Endothelial cell of umbilical vein (primary cell): ENCODE measurements at regions not wholly inside any gene's neighbourhood (a gene's known extent, or its start where the extent isn't known, plus 50 kb on each side); places are given as distances from the start of the nearest gene placed in this dataset.
"Not testable (repeated sequence)": the region's sequence is repeated elsewhere in the genome, so short reads cannot be mapped to it uniquely, and the experiment has no call there.

Experiments used
- BruUV-seq: library from RNA; stranded (reverse); fragments of 400-500 nt; replicated peaks from 2 replicates; lab custom pipeline; 2021; lab: Mats Ljungman, UMichigan
- CTCF ChIA-PET: fragments of 300-600, 350-600 bp; sonication (Branson Sonifier 250); formaldehyde crosslinking; loops from one replicate; lab custom pipeline; 2021; ENCODE audit warnings: antibody characterized with exemption, inconsistent platforms; lab: Charles Lee
- POLR2A ChIA-PET: fragments of 300-600, 350-600 bp; sonication (Branson Sonifier 250); formaldehyde crosslinking; loops from one replicate; lab custom pipeline; 2021; ENCODE audit warnings: antibody characterized with exemption, inconsistent platforms; lab: Charles Lee
- DNase-seq: peaks from one replicate; pipeline ENCODE4 v3.0.0-alpha.2; 2011; ENCODE audit warnings: low read depth, low spot score
- FAIRE-seq: peaks from 2 replicates; lab custom pipeline; 2011; peaks lifted over from hg19 to GRCh38; lab: Jason Lieb, UNC
- H2AFZ ChIP-seq: 2 replicates; pipeline ENCODE4 v1.6.0; 2012; ENCODE audit warnings: low read depth, low read length, control low read depth, inconsistent platforms
- H3K27ac ChIP-seq: 2 replicates; pipeline ENCODE4 v1.5.1; 2011; ENCODE audit warnings: low read depth, mild to moderate bottlenecking, control low read depth, low read length, moderate library complexity; ENCODE audit not compliant: insufficient read depth
- H3K27me3 ChIP-seq, 2 experiments: 2 replicates each; pipeline versions ENCODE4 v1.6.0 to v1.6.1; 2011; ENCODE audit warnings: low read length in 2 of 2, mixed read lengths in 1 of 2; ENCODE audit not compliant: control insufficient read depth in 2 of 2, insufficient read depth in 2 of 2
- H3K36me3 ChIP-seq, 2 experiments: 2 replicates in 1 of 2; 3 replicates in 1 of 2; pipeline ENCODE4 v1.5.1; 2011; ENCODE audit warnings: low read length in 2 of 2, mild to moderate bottlenecking in 1 of 2, moderate library complexity in 1 of 2; ENCODE audit not compliant: control insufficient read depth in 2 of 2, insufficient read depth in 2 of 2; ENCODE audit errors: extremely low read depth in 1 of 2
- H3K4me1 ChIP-seq: 3 replicates; pipeline ENCODE4 v1.5.1; 2011; ENCODE audit warnings: mild to moderate bottlenecking, low read length; ENCODE audit not compliant: control insufficient read depth, insufficient read depth; ENCODE audit errors: extremely low read depth
- H3K4me2 ChIP-seq: 2 replicates; pipeline ENCODE4 v1.6.1; 2011; ENCODE audit warnings: low read length, control low read depth, mixed read lengths; ENCODE audit not compliant: insufficient read depth
- H3K4me3 ChIP-seq, 3 experiments: fragments of 200-600 bp in 1 of 3; sonication (generic), shearing (Covaris generic) in 1 of 3; replicated peaks in 1 of 3; 2 replicates each; pipeline ENCODE4 v1.5.1; 2011 to 2016; ENCODE audit warnings: control low read depth in 3 of 3, low read length in 3 of 3, mild to moderate bottlenecking in 2 of 3, inconsistent platforms in 1 of 3, low read depth in 1 of 3, moderate library complexity in 1 of 3; ENCODE audit not compliant: insufficient read depth in 1 of 3
- H3K79me2 ChIP-seq: 2 replicates; pipeline ENCODE4 v1.6.0; 2012; ENCODE audit warnings: low read length, inconsistent platforms; ENCODE audit not compliant: control insufficient read depth, insufficient read depth
- H3K9ac ChIP-seq: replicated peaks from 2 replicates; pipeline ENCODE3; 2011; ENCODE audit warnings: low read length, control low read depth; ENCODE audit not compliant: insufficient read depth; ENCODE audit errors: extremely low read depth
- H3K9me1 ChIP-seq: replicated peaks from 3 replicates; pipeline ENCODE4 v1.6.0; 2011; ENCODE audit warnings: mild to moderate bottlenecking, low read length; ENCODE audit not compliant: control insufficient read depth, insufficient read depth; ENCODE audit errors: extremely low read depth
- H3K9me3 ChIP-seq: replicated peaks from 2 replicates; pipeline ENCODE4 v1.5.1; 2012; ENCODE audit warnings: low read length, inconsistent platforms; ENCODE audit not compliant: control insufficient read depth, insufficient read depth
- H4K20me1 ChIP-seq: replicated peaks from 2 replicates; pipeline ENCODE3; 2011; ENCODE audit warnings: mild to moderate bottlenecking, low read length; ENCODE audit not compliant: control insufficient read depth, insufficient read depth; ENCODE audit errors: extremely low read depth
- EZH2 ChIP-seq: IDR thresholded peaks from 2 replicates; pipeline ENCODE4 v1.6.1; 2012; ENCODE audit warnings: borderline replicate concordance, low read depth, mild to moderate bottlenecking, moderate library complexity, low read length, inconsistent platforms; ENCODE audit not compliant: severe bottlenecking
- FOS ChIP-seq: IDR thresholded peaks from 2 replicates; pipeline ENCODE4 v1.6.1; 2011; ENCODE audit warnings: mild to moderate bottlenecking, low read length, moderate library complexity, borderline replicate concordance; ENCODE audit not compliant: insufficient read depth
- GATA2 ChIP-seq: IDR thresholded peaks from 2 replicates; pipeline ENCODE4 v1.7.0; 2011; ENCODE audit warnings: low read depth, mild to moderate bottlenecking, moderate library complexity, mixed read lengths, low read length; ENCODE audit not compliant: insufficient read length, insufficient read depth
- JUN ChIP-seq: IDR thresholded peaks from 2 replicates; pipeline ENCODE4 v1.6.1; 2011; ENCODE audit warnings: borderline replicate concordance, low read depth; ENCODE audit not compliant: insufficient read length, insufficient read depth
- MAX ChIP-seq: IDR thresholded peaks from 2 replicates; pipeline ENCODE4 v1.6.1; 2011; ENCODE audit not compliant: insufficient read depth, insufficient read length
- MYC ChIP-seq: IDR thresholded peaks from one replicate; pipeline ENCODE4 v1.6.1; 2011; ENCODE audit warnings: mild to moderate bottlenecking, low read depth, low read length
- POLR2A ChIP-seq: IDR thresholded peaks from 2 replicates; pipeline ENCODE4 v1.6.1; 2012; ENCODE audit warnings: low read depth, mild to moderate bottlenecking, control low read depth, low read length
- POLR2AphosphoS5 ChIP-seq: IDR thresholded peaks from 2 replicates; pipeline ENCODE4 v1.6.1; 2012; ENCODE audit warnings: low read depth, mild to moderate bottlenecking, control low read depth, low read length, moderate library complexity; ENCODE audit not compliant: insufficient read depth
- dilution Hi-C: fragments of 300-500 bp; cut with MboI; formaldehyde crosslinking; loops from one replicate; pipeline ENCODE4 v1.15.0; 2019; ENCODE audit warnings: low sequenced_read_pairs; ENCODE audit not compliant: extremely low pct_ligation_motif_present
- intact Hi-C: fragments of 100-400 bp; cut with micrococcal nuclease; formaldehyde crosslinking; loops from one replicate; pipeline ENCODE4 v1.10.0; 2022
- TF ChIP-seq, protein P1 (sequence below), 2 donors: IDR thresholded peaks; 1 replicate in 1 of 2; 2 replicates in 1 of 2; pipeline ENCODE4 v1.5.1; 2011; ENCODE audit warnings: low read length in 2 of 2, mild to moderate bottlenecking in 2 of 2, moderate library complexity in 2 of 2, control low read depth in 1 of 2, inconsistent platforms in 1 of 2, low read depth in 1 of 2; ENCODE audit not compliant: insufficient read depth in 1 of 2; ENCODE audit errors: extremely low read depth in 1 of 2

DNA sequence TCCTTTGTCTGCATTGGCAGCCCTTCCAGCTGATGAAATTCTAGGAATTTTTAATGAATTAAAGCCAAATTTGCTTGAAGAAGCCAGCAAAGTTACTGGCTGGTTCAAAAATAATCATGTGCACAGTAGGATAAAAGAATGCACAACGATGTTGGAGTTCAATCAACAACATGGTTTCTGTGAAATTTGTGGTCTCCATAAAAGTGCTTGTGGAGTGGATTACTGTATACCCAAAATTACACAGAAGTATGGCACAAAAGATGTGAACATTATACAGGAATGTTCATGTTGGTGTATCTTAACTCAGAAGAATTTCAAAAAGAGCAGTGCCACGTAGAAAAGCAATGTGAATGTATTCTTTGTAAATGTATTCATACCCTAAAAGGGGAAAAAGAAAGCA lies 105.0 kb upstream of the METAP2 start:
- dilution Hi-C loops (no loop called here), intact Hi-C loops (no loop called here)
- ChIA-PET CTCF (no interaction called here), POLR2A (no interaction called here)
- H3K9me1 ChIP-seq: no peaks in the 10 kb centered on the region
- no peak for DNase-seq
- H3K79me2 ChIP-seq: no peaks in the 10 kb centered on the region
- no peak overlapping the region for H2AFZ ChIP-seq
- TF ChIP-seq FOS (no peak), EZH2 (no peak)
- no TSS peak for BruUV-seq
- no peaks in the 10 kb centered on the region for H3K36me3 ChIP-seq
- no peaks in the 10 kb centered on the region for H3K9me3 ChIP-seq
- H4K20me1 ChIP-seq: no peaks in the 10 kb centered on the region
- H3K9ac ChIP-seq: no peak overlapping the region
- H3K4me2 ChIP-seq: no peak overlapping the region
- no peaks in the 10 kb centered on the region for H3K27me3 ChIP-seq
- H3K4me3 ChIP-seq: no peak overlapping the region
- no peak overlapping the region for H3K27ac ChIP-seq
- H3K4me1 ChIP-seq: no peaks in the 10 kb centered on the region
- FAIRE-seq: no peak

- no TSS peak for BruUV-seq
- intact Hi-C loops: no loop called here
- DNase-seq: no peak
- H3K9ac ChIP-seq: no peak overlapping the region
- H3K4me1 ChIP-seq: no peaks in the 10 kb centered on the region
- dilution Hi-C loops: no loop called here
- TF ChIP-seq POLR2A: no peak
- TF ChIP-seq MYC: no peak
- no peak for TF ChIP-seq JUN
- TF ChIP-seq POLR2AphosphoS5: no peak
- no peak for TF ChIP-seq EZH2
- TF ChIP-seq MAX: no peak
- TF ChIP-seq FOS: no peak
- TF ChIP-seq GATA2: no peak
- TF ChIP-seq, protein P1, sequence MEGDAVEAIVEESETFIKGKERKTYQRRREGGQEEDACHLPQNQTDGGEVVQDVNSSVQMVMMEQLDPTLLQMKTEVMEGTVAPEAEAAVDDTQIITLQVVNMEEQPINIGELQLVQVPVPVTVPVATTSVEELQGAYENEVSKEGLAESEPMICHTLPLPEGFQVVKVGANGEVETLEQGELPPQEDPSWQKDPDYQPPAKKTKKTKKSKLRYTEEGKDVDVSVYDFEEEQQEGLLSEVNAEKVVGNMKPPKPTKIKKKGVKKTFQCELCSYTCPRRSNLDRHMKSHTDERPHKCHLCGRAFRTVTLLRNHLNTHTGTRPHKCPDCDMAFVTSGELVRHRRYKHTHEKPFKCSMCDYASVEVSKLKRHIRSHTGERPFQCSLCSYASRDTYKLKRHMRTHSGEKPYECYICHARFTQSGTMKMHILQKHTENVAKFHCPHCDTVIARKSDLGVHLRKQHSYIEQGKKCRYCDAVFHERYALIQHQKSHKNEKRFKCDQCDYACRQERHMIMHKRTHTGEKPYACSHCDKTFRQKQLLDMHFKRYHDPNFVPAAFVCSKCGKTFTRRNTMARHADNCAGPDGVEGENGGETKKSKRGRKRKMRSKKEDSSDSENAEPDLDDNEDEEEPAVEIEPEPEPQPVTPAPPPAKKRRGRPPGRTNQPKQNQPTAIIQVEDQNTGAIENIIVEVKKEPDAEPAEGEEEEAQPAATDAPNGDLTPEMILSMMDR (IDR thresholded peaks at IDR 0.05; ENCODE audit: extremely low read depth in 1 of 2, insufficient read depth in 1 of 2, low read depth in 1 of 2, low read length in 2 of 2): no peak
- H3K4me2 ChIP-seq: no peak overlapping the region
- no peak overlapping the region for H3K4me3 ChIP-seq
- H3K27ac ChIP-seq: no peak overlapping the region
- H2AFZ ChIP-seq: no peak overlapping the region
- no peaks in the 10 kb centered on the region for H3K9me1 ChIP-seq
- no peak for FAIRE-seq
- H3K79me2 ChIP-seq: no peaks in the 10 kb centered on the region
- no peaks in the 10 kb centered on the region for H3K36me3 ChIP-seq
- no peaks in the 10 kb centered on the region for H4K20me1 ChIP-seq
- H3K9me3 ChIP-seq: no peaks in the 10 kb centered on the region
- ChIA-PET CTCF (no interaction called here), POLR2A (no interaction called here)
- H3K27me3 ChIP-seq: no peaks in the 10 kb centered on the region
Observed at GRCh38 chr12:95371571-95371970, 102.4 kb upstream of the METAP2 start.

DNA sequence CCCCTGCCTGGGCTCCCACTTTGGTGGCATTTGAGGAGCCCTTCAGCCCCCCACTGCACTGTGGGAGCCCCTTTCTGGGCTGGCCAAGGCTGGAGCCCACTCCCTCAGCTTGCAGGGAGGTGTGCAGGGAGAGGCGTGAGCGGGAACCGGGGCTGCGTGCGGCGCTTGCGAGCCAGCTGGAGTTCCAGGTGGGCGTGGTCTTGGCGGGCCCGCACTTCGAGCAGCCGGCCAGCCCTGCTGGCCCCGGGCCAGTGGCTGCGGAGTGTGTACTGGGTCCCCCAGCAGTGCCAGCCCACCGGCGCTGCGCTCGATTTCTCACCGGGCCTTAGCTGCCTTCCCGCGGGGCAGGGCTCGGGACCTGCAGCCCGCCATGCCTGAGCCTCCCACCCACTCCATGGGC lies 94.5 kb upstream of the METAP2 start:
- H3K9ac ChIP-seq, CTCF ChIA-PET, BruUV-seq, H3K9me1 ChIP-seq, H4K20me1 ChIP-seq, H3K36me3 ChIP-seq, H3K4me3 ChIP-seq, H3K79me2 ChIP-seq, DNase-seq, H3K9me3 ChIP-seq, H3K27ac ChIP-seq, H3K4me1 ChIP-seq, H3K27me3 ChIP-seq, FAIRE-seq, H2AFZ ChIP-seq, POLR2A ChIA-PET, dilution Hi-C loops, H3K4me2 ChIP-seq, intact Hi-C loops: not testable (repeated sequence)
